ENCODE measurements at regions not wholly inside any gene's neighbourhood (a gene's known extent, or its start where the extent isn't known, plus 50 kb on each side); places are given as distances from the start of the nearest gene placed in this dataset.

DNA sequence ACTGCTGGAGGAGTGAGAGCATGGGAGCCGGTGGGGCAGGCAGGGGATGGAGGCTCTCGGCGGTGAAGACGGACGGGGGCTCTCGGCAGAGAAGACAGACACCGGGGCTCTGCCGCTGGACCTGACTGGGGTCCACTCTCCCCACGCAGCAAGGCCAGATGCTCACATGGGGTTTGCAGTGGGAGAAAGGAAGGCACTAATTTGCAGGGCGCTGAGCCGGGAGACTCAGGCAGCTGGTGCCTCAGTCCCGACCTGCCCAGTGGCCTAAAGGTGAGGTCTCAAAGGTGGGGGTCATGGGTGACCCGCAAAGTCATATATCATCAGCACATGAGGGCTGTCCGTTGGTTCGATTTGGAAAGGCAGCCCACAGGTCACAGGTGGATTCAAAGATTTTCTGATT lies 187.3 kb downstream of the ERMARD start:
- ChIA-PET POLR2A (no interaction called here), CTCF (interaction anchor here (1.5 kb wide), 1 partner anchor 107 kb away, joined by 11 read pairs; no protein-coding TSS in a partner anchor)
- Mint-ChIP-seq H3K4me3 (no peak overlapping the region), H3K4me1 (peaks cover 12% of the 10 kb centered on the region), H3K27me3 (ENCODE audit: low read depth) (peaks cover 68% of the 10 kb centered on the region), H3K36me3 (0 out of 2 replicates have a peak, but pooled peaks cover 3% of the 10 kb centered on the region), H3K27ac (no peak overlapping the region), H3K9me3 (peaks cover 7% of the 10 kb centered on the region)
- no peak for TF ChIP-seq ZNF396 (CRISPR knock-in tag; IDR thresholded peaks at IDR 0.05; ENCODE audit: borderline replicate concordance)
- TF ChIP-seq TP53 (CRISPR knock-in tag; IDR thresholded peaks at IDR 0.05), result no peak
- TF ChIP-seq E2F5 (CRISPR knock-in tag; IDR thresholded peaks at IDR 0.05), result no peak
- DNase-seq (ENCODE audit: low spot score) (no peak), ATAC-seq (no peak)

DNA sequence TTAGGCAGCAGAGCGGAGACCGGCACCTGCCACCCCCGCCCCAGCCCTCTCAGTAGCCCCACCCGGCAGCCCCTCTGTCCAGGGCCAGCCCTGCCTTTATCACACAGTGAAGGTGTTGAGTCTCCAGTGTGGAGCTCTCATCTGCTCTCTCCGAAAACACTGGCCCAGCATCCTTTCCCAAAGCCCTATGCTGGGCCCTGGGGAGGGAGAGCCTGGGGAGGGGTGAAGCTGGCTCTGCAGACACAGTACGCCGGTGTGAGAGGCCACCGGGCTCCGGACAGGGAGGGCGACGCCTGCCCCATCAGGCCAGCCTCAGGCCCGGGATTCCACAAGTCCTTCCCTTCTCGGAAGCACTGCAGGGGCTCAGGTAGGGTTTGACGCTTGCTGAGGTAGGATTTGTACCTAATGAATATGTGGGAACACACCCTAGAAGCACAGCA lies 186.9 kb downstream of the ERMARD start:
- CTCF ChIA-PET, result interaction anchor here (1.5 kb wide), 1 partner anchor 106 kb away, joined by 11 read pairs; no protein-coding TSS in a partner anchor
- Mint-ChIP-seq H3K4me1 (peaks cover 15% of the 10 kb centered on the region), H3K9me3 (peaks cover 3% of the 10 kb centered on the region), H3K27me3 (ENCODE audit: low read depth) (peaks cover 69% of the 10 kb centered on the region), H3K36me3 (0 out of 2 replicates have a peak, but pooled peaks cover under 1% of the 10 kb centered on the region), H3K4me3 (no peak overlapping the region), H3K27ac (no peak overlapping the region)
- DNase-seq (ENCODE audit: low spot score), result no peak
- POLR2A ChIA-PET, result no interaction called here
- ATAC-seq, result peak; percentile 22; the same call in 1 of the 2 replicates
- TF ChIP-seq TEAD1 (CRISPR knock-in tag; IDR thresholded peaks at IDR 0.05) (no peak), CREB1 (CRISPR knock-in tag; IDR thresholded peaks at IDR 0.05) (no peak)

- ChIA-PET CTCF (interaction anchor here (1.5 kb wide), 1 partner anchor 106 kb away, joined by 11 read pairs; no protein-coding TSS in a partner anchor), POLR2A (no interaction called here)
- Mint-ChIP-seq H3K27me3 (ENCODE audit: low read depth) (peaks cover 70% of the 10 kb centered on the region), H3K36me3 (no peaks in the 10 kb centered on the region), H3K4me3 (no peak overlapping the region), H3K27ac (no peak overlapping the region), H3K9me3 (no peaks in the 10 kb centered on the region), H3K4me1 (peaks cover 22% of the 10 kb centered on the region)
- ATAC-seq (peak; percentile 57), DNase-seq (ENCODE audit: low spot score) (no peak)
- TF ChIP-seq, protein P1, sequence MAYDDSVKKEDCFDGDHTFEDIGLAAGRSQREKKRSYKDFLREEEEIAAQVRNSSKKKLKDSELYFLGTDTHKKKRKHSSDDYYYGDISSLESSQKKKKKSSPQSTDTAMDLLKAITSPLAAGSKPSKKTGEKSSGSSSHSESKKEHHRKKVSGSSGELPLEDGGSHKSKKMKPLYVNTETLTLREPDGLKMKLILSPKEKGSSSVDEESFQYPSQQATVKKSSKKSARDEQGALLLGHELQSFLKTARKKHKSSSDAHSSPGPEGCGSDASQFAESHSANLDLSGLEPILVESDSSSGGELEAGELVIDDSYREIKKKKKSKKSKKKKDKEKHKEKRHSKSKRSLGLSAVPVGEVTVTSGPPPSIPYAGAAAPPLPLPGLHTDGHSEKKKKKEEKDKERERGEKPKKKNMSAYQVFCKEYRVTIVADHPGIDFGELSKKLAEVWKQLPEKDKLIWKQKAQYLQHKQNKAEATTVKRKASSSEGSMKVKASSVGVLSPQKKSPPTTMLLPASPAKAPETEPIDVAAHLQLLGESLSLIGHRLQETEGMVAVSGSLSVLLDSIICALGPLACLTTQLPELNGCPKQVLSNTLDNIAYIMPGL (CRISPR knock-in tag; IDR thresholded peaks at IDR 0.05), result no peak
- no peak for TF ChIP-seq NFE2L1 (CRISPR knock-in tag; IDR thresholded peaks at IDR 0.05)
- TF ChIP-seq ETV6 (CRISPR knock-in tag; IDR thresholded peaks at IDR 0.05), result no peak
- TF ChIP-seq FOXP1 (CRISPR knock-in tag; IDR thresholded peaks at IDR 0.05; ENCODE audit: borderline replicate concordance), result no peak
- TF ChIP-seq, protein P2, sequence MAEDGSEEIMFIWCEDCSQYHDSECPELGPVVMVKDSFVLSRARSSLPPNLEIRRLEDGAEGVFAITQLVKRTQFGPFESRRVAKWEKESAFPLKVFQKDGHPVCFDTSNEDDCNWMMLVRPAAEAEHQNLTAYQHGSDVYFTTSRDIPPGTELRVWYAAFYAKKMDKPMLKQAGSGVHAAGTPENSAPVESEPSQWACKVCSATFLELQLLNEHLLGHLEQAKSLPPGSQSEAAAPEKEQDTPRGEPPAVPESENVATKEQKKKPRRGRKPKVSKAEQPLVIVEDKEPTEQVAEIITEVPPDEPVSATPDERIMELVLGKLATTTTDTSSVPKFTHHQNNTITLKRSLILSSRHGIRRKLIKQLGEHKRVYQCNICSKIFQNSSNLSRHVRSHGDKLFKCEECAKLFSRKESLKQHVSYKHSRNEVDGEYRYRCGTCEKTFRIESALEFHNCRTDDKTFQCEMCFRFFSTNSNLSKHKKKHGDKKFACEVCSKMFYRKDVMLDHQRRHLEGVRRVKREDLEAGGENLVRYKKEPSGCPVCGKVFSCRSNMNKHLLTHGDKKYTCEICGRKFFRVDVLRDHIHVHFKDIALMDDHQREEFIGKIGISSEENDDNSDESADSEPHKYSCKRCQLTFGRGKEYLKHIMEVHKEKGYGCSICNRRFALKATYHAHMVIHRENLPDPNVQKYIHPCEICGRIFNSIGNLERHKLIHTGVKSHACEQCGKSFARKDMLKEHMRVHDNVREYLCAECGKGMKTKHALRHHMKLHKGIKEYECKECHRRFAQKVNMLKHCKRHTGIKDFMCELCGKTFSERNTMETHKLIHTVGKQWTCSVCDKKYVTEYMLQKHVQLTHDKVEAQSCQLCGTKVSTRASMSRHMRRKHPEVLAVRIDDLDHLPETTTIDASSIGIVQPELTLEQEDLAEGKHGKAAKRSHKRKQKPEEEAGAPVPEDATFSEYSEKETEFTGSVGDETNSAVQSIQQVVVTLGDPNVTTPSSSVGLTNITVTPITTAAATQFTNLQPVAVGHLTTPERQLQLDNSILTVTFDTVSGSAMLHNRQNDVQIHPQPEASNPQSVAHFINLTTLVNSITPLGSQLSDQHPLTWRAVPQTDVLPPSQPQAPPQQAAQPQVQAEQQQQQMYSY (CRISPR knock-in tag; IDR thresholded peaks at IDR 0.05), result no peak
- TF ChIP-seq NR1H2 (CRISPR knock-in tag; IDR thresholded peaks at IDR 0.05), result no peak
- no peak for TF ChIP-seq NFYB (CRISPR knock-in tag; conservative IDR thresholded peaks at IDR 0.05; ENCODE audit: low read depth)
- TF ChIP-seq, protein P3, sequence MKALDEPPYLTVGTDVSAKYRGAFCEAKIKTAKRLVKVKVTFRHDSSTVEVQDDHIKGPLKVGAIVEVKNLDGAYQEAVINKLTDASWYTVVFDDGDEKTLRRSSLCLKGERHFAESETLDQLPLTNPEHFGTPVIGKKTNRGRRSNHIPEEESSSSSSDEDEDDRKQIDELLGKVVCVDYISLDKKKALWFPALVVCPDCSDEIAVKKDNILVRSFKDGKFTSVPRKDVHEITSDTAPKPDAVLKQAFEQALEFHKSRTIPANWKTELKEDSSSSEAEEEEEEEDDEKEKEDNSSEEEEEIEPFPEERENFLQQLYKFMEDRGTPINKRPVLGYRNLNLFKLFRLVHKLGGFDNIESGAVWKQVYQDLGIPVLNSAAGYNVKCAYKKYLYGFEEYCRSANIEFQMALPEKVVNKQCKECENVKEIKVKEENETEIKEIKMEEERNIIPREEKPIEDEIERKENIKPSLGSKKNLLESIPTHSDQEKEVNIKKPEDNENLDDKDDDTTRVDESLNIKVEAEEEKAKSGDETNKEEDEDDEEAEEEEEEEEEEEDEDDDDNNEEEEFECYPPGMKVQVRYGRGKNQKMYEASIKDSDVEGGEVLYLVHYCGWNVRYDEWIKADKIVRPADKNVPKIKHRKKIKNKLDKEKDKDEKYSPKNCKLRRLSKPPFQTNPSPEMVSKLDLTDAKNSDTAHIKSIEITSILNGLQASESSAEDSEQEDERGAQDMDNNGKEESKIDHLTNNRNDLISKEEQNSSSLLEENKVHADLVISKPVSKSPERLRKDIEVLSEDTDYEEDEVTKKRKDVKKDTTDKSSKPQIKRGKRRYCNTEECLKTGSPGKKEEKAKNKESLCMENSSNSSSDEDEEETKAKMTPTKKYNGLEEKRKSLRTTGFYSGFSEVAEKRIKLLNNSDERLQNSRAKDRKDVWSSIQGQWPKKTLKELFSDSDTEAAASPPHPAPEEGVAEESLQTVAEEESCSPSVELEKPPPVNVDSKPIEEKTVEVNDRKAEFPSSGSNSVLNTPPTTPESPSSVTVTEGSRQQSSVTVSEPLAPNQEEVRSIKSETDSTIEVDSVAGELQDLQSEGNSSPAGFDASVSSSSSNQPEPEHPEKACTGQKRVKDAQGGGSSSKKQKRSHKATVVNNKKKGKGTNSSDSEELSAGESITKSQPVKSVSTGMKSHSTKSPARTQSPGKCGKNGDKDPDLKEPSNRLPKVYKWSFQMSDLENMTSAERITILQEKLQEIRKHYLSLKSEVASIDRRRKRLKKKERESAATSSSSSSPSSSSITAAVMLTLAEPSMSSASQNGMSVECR (CRISPR knock-in tag; IDR thresholded peaks at IDR 0.05; ENCODE audit: borderline replicate concordance), result no peak
- no peak for TF ChIP-seq ZNF281 (CRISPR knock-in tag; IDR thresholded peaks at IDR 0.05)
- no peak for TF ChIP-seq ATF1 (CRISPR knock-in tag; IDR thresholded peaks at IDR 0.05)
- TF ChIP-seq E2F5 (CRISPR knock-in tag; IDR thresholded peaks at IDR 0.05), result no peak
These were observed 186.2 kb downstream of the ERMARD start for GRCh38 chr6:169937389-169938261.

Data from WTC11 (cell line).